Erythroblast (primary cell): ENCODE measurements at regions not wholly inside any gene's neighbourhood (a gene's known extent, or its start where the extent isn't known, plus 50 kb on each side); places are given as distances from the start of the nearest gene placed in this dataset.

Experiments
- DNase-seq, 2 experiments: peaks; one replicate each; lab custom pipeline; 2025; lab: John Stamatoyannopoulos, UW
- GATA1 ChIP-seq: IDR thresholded peaks from 2 replicates; pipeline ENCODE4 v1.6.1; 2011; ENCODE audit warnings: low read depth, mild to moderate bottlenecking, control low read depth, low read length, moderate library complexity
- POLR2A ChIP-seq: IDR thresholded peaks from 2 replicates; pipeline ENCODE4 v1.6.1; 2011; ENCODE audit warnings: mild to moderate bottlenecking, low read length

- DNase-seq: no peak
- TF ChIP-seq GATA1 (no peak), POLR2A (no peak)
Measured at GRCh38 chr19:29364224-29364726, 151.3 kb upstream of the UQCRFS1 start.

DNA sequence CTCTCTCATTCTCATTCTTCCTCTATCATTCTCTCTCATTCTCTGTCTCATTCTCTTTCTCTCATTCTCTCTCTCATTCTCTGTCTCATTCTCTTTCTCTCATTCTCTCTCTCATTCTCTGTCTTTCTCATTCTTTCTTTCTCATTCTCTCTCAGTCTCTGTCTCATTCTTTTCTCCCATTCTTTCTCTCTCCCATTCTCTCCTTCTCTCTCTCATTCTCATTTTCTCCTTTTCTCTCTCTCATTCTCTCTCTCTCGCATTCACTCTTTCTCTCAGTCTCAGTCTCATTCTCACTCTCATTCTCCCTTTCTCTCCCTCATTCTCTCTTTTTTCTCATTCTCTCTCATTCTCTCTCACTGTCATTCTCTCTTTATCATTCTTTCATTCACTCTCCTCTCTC lies 152.0 kb upstream of the UQCRFS1 start:
- TF ChIP-seq POLR2A: no peak
- TF ChIP-seq GATA1: no peak
- DNase-seq: no peak

DNA sequence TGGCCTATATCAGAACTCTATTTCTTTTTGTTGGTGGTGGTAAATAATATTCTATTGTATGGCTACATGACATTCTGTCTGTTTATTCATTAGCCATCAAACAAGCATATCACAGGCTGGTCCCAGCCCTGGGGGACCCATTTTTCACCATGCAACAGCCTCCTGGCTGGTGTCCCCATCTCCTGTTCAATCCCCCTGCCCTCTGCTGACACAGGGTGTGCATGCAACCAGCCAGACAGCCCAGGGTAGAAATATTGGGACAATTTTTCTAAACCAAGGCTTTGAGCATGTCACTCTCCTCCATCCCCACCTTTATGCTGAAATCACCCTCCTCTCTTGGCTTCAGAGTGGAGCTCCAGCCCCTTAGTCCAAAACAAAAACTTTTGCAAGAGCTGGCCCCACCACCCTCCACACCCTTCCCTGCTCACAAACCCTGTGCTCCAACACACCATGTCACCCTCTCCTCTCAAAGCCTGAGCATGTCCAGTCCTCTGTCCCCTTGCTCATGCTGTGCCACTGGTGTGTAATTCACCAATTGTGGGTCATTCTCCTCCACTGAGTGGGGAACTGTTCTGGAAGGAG lies 153.0 kb upstream of the UQCRFS1 start:
- no peak for DNase-seq
- TF ChIP-seq POLR2A (no peak), GATA1 (no peak)

GRCh38 chr19:29366757-29367156 lies 153.8 kb upstream of the UQCRFS1 start:
- DNase-seq: no peak
- TF ChIP-seq POLR2A: no peak
- no peak for TF ChIP-seq GATA1

DNA sequence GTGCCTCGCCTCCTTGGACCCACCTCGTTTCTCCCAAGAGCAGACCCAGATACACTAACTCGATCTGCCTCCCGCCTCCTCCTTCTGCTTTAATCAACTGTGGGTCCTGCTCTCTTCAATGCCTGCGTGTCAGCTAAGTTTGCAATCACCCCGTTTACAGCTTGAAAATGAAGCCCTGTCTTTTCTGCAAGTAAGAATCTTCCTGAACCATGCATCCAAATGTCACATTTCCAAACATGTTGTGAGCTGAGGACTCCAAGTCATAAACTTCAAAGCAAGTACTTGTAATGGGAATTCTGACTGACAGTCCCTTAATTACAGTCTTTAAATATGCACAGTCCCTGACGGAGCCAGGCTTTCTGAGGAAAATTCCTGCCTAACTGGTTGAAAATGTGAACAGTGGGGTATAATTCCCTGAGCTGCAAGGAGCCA lies 154.9 kb upstream of the UQCRFS1 start:
- TF ChIP-seq POLR2A (no peak), GATA1 (no peak)
- no peak for DNase-seq

DNA sequence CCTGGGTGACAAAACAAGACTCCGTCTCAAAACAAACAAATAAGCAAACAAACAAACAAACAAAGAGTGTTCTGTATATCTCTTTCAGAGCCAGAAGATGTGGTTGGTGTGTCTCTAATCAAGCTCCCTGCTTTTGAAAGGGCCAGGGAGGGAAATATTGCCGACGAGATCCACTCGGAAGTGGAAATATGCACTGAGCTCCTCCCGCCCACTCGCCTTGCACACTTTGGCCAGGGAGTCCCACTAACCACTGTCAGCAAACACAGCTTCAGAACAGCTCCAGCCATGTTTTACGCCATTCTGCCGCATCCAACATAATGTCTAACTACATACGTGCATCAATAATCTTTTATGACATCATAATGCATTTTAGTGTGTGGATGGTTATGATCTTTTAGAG lies 155.5 kb upstream of the VSTM2B start:
- DNase-seq: no peak
- no peak for TF ChIP-seq GATA1
- TF ChIP-seq POLR2A: no peak

DNA sequence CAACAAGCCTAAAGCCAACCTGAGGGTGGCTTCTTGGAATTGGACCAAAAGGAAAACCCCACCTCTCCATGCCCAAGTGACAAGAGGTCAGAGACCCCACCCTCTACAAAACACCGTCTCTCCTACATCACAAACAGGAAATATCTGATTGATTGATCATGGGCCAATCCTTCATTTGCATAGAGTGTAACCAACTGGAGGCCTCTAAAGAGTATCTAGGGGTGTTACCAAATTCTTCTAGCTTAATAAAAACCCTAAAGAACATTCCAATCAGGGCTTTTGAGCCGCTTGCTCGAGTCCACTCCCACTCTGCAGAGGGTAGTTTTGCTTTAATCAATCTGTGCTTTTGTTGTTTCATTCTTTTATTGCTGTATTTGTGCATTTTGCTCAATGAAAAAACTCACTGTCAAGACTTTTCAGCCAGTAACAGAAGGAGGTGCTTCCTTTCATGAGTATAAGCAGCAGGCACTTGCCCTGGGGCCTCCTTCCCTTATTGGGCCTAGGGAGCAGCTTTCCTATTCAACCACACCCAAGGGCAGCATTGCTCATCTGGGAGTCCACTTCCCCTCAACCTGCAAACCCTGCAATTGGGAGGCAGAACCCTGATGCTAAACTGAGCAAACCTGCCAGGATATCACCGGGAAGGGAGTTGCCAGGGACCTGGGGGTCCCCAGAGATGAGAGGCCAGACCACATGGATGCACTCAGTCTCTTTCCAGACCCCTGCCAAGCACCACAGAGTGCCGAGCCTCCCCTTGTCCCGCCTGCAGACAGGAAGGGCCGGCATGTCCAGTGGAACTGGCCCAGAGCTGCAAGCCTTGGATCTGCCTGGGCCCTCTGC lies 154.3 kb upstream of the VSTM2B start:
- TF ChIP-seq GATA1 (no peak), POLR2A (no peak)
- DNase-seq: no peak

- TF ChIP-seq GATA1 (no peak), POLR2A (no peak)
Measured at GRCh38 chr19:29372091-29372415, 153.7 kb upstream of the VSTM2B start.

DNA sequence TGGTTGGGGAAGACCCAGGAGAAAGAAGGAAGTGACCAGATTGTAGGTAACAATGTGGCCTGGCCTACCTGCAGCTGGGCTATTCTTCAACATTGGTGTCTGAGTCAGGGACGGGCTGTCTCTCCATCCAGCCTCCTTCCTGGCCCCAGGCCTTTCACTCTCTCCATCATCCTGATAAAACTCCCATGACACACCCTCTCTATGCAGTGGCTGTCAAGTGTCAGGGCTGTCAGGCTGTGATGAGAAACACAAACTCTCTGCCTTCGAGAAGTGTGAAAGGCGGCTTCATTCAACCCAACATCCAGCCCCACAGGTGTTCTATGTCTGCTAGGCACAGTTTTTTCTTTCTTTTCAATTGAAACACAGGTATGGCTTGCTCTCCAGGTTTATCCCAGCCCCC lies 153.3 kb upstream of the VSTM2B start:
- TF ChIP-seq GATA1 (no peak), POLR2A (no peak)
- no peak for DNase-seq

More at GRCh38 chr19:29372091-29372415, 153.7 kb upstream of the VSTM2B start:
- DNase-seq: no peak

GRCh38 chr19:29372921-29373797 lies 152.6 kb upstream of the VSTM2B start:
- DNase-seq: no peak
- TF ChIP-seq GATA1 (no peak), POLR2A (no peak)

DNA sequence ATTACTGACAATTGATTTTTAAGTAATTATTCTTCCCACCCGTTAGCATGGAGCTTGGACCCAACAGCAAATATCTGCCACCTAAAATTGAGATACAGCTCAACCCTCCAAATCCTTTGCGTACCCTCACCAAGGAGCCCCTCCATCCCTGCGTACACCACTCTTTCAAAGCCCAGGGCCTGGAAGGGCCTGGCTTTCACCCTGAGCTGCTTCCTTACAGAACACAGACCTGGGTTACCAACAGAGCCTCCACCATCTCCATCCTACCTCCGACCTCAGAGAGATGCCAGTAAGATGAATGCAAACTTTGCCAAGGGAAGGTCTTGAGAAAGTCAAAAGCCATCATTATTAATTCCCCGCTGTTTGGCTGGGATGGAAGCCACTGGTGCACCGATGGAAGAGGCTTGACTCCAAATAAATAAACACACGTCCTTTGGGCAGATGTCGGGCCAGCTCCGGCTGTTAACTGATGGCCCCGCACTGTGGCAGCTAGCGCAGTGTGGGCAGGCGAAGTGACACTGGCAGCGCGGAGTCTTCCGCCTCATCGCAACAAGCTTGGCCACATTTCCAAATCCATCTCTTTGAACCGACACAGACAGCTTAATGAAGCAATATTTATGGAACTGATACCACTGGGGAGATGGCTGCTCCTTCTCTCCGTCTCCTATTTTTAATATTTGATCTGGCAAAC lies 150.2 kb upstream of the VSTM2B start:
- TF ChIP-seq POLR2A: no peak
- no peak for TF ChIP-seq GATA1
- DNase-seq: no peak

GRCh38 chr19:29376855-29377354 lies 148.9 kb upstream of the VSTM2B start:
- TF ChIP-seq POLR2A (no peak), GATA1 (no peak)
- DNase-seq: no peak

DNA sequence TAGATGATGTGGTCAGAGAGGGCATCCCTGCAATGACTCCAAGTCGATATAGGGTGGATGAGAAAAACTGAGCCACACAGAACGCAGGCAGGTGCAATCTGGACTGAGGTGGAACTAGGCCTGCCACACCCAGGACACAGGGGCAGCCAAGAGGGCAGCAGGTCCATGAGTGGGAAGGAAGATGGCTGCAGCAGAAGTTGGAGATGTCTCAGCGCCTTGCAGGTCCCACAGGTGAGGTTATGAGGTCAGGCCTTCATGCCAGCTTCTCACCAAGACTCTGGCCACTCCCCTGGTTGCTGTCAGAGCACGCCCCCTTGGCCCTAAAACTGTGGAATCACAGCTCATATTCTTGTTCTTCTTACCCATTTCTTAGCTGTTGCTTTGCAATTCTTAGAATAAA lies 147.7 kb upstream of the VSTM2B start:
- TF ChIP-seq POLR2A: no peak
- TF ChIP-seq GATA1: no peak
- DNase-seq: no peak
